Sigmoid colon (tissue), 6 donors: ENCODE measurements at regions not wholly inside any gene's neighbourhood (a gene's known extent, or its start where the extent isn't known, plus 50 kb on each side); places are given as distances from the start of the nearest gene placed in this dataset.
"Not testable (repeated sequence)": the region's sequence is repeated elsewhere in the genome, so short reads cannot be mapped to it uniquely, and the experiment has no call there.

Experiments used
- DNase-seq: peaks from one replicate; pipeline ENCODE4 v3.0.0-alpha.2; 2019
- H3K27ac ChIP-seq, 4 donors: fragments of 200-600 bp; sonication (generic); one replicate each; pipeline ENCODE4 v1.5.1; 2016 to 2019; ENCODE audit warnings: mild to moderate bottlenecking in 1 of 4
- H3K27me3 ChIP-seq, 3 donors: fragments of 200-600 bp; sonication (generic); one replicate each; pipeline ENCODE4 v1.5.1; 2019; ENCODE audit warnings: mild to moderate bottlenecking in 1 of 3
- H3K36me3 ChIP-seq, 4 donors: fragments of 200-600 bp; sonication (generic); one replicate each; pipeline ENCODE4 v1.5.1; 2016 to 2019
- H3K4me1 ChIP-seq, 4 donors: fragments of 200-600 bp; sonication (generic); one replicate each; pipeline ENCODE4 v1.5.1; 2017 to 2019
- H3K4me3 ChIP-seq, 4 donors: fragments of 200-600 bp; sonication (generic); one replicate each; pipeline ENCODE4 v1.5.1; 2017 to 2019; ENCODE audit warnings: mild to moderate bottlenecking in 2 of 4, moderate library complexity in 1 of 4
- H3K9me3 ChIP-seq, 4 donors: fragments of 200-600 bp in 3 of 4; sonication (generic) in 3 of 4; one replicate each; pipeline versions ENCODE4 v1.5.1 to v1.6.1; 2013 to 2019
- CTCF ChIP-seq, 4 experiments: fragments of 450-650 bp in 3 of 4; fragments of 200-600 bp in 1 of 4; IDR thresholded peaks; one replicate each; pipeline ENCODE4 v1.5.1; 2016 to 2019; ENCODE audit warnings: antibody characterized with exemption in 4 of 4, mild to moderate bottlenecking in 3 of 4, moderate library complexity in 2 of 4
- EP300 ChIP-seq, 4 donors: sonication (generic); formaldehyde crosslinking; IDR thresholded peaks; one replicate each; pipeline ENCODE4 v1.6.1; 2017; ENCODE audit warnings: antibody characterized with exemption in 4 of 4
- POLR2A ChIP-seq, 2 donors: fragments of 450-650 bp; IDR thresholded peaks; one replicate each; pipeline ENCODE4 v1.6.1; 2016; ENCODE audit warnings: antibody characterized with exemption in 2 of 2, mild to moderate bottlenecking in 2 of 2, moderate library complexity in 2 of 2
- POLR2AphosphoS5 ChIP-seq, 4 donors: sonication (generic); formaldehyde crosslinking; IDR thresholded peaks; one replicate each; pipeline ENCODE4 v1.6.1; 2017; ENCODE audit warnings: antibody characterized with exemption in 4 of 4
- WGBS, 2 donors: extraction: QIAGEN DNeasy Blood & Tissue Kit; methylation state at CpG; one replicate each; pipeline ENCODE4 v1.1.7; 2013; 5-methylcytosine and 5-hydroxymethylcytosine counted together
- intact Hi-C: fragments of 100-400 bp; cut with DNase I; formaldehyde crosslinking; loops from one replicate; pipeline ENCODE4 v1.15.1; 2023
- donor health status: healthy with polysubstance abuse.
- donor health status: healthy.

- 43 to 61% methylated on average over 3 of the region's 3 CpGs for WGBS, 2 donors
- DNase-seq: no peak
- no peaks in the 10 kb centered on the region for H3K4me1 ChIP-seq
- H3K4me3 ChIP-seq: no peak overlapping the region
- no peaks in the 10 kb centered on the region for H3K27me3 ChIP-seq
- H3K36me3 ChIP-seq: no peaks in the 10 kb centered on the region
- no peak for TF ChIP-seq POLR2AphosphoS5 (IDR thresholded peaks at IDR 0.05)
- TF ChIP-seq POLR2A (IDR thresholded peaks at IDR 0.05): no peak
- no peak for TF ChIP-seq EP300 (IDR thresholded peaks at IDR 0.05)
- no peak for TF ChIP-seq CTCF (IDR thresholded peaks at IDR 0.05)
- no peaks in the 10 kb centered on the region for H3K9me3 ChIP-seq
- intact Hi-C loops: no loop called here
- H3K27ac ChIP-seq: no peak overlapping the region
Measured at GRCh38 chrX:121755541-121755940, 708.1 kb downstream of the GLUD2 start.

- no peak for TF ChIP-seq CTCF (IDR thresholded peaks at IDR 0.05)
- TF ChIP-seq POLR2A (IDR thresholded peaks at IDR 0.05): no peak
- TF ChIP-seq EP300 (IDR thresholded peaks at IDR 0.05): no peak
- no peak for TF ChIP-seq POLR2AphosphoS5 (IDR thresholded peaks at IDR 0.05)
Measured at GRCh38 chrX:121761845-121762244, 714.4 kb downstream of the GLUD2 start.

GRCh38 chrX:121763671-121764070, 716.3 kb downstream of the GLUD2 start:
- DNase-seq: no peak
- H3K9me3 ChIP-seq: no peaks in the 10 kb centered on the region
- TF ChIP-seq POLR2A (IDR thresholded peaks at IDR 0.05) (no peak), POLR2AphosphoS5 (IDR thresholded peaks at IDR 0.05) (no peak), EP300 (IDR thresholded peaks at IDR 0.05) (no peak), CTCF (IDR thresholded peaks at IDR 0.05) (no peak)
- WGBS, 2 donors: 89 to 94% methylated on average over 4 of the region's 4 CpGs
- no peaks in the 10 kb centered on the region for H3K27me3 ChIP-seq
- intact Hi-C loops: no loop called here
- H3K4me3 ChIP-seq: no peak overlapping the region
- H3K27ac ChIP-seq: no peak overlapping the region
- no peaks in the 10 kb centered on the region for H3K4me1 ChIP-seq
- H3K36me3 ChIP-seq: no peaks in the 10 kb centered on the region

More at GRCh38 chrX:121761845-121762244, 714.4 kb downstream of the GLUD2 start:
- DNase-seq: no peak
- intact Hi-C loops: no loop called here
- no peak overlapping the region for H3K27ac ChIP-seq
- H3K27me3 ChIP-seq: no peaks in the 10 kb centered on the region
- no peaks in the 10 kb centered on the region for H3K9me3 ChIP-seq
- no peak overlapping the region for H3K4me3 ChIP-seq
- H3K4me1 ChIP-seq: no peaks in the 10 kb centered on the region
- WGBS, 2 donors: 78% methylated on average over 6 of the region's 6 CpGs
- no peaks in the 10 kb centered on the region for H3K36me3 ChIP-seq

GRCh38 chrX:121768210-121768609, 720.8 kb downstream of the GLUD2 start:
- DNase-seq, H3K36me3 ChIP-seq, H3K27me3 ChIP-seq, H3K9me3 ChIP-seq, H3K4me1 ChIP-seq, H3K4me3 ChIP-seq, intact Hi-C loops, H3K27ac ChIP-seq: not testable (repeated sequence)
- 85 to 89% methylated on average over 3 of the region's 3 CpGs for WGBS, 2 donors

GRCh38 chrX:121781991-121782390, 734.6 kb downstream of the GLUD2 start:
- no peaks in the 10 kb centered on the region for H3K4me1 ChIP-seq
- intact Hi-C loops: no loop called here
- H3K4me3 ChIP-seq: no peak overlapping the region
- H3K27me3 ChIP-seq: no peaks in the 10 kb centered on the region
- no peaks in the 10 kb centered on the region for H3K36me3 ChIP-seq
- no peaks in the 10 kb centered on the region for H3K9me3 ChIP-seq
- TF ChIP-seq POLR2AphosphoS5 (IDR thresholded peaks at IDR 0.05): no peak
- TF ChIP-seq EP300 (IDR thresholded peaks at IDR 0.05): no peak
- TF ChIP-seq CTCF (IDR thresholded peaks at IDR 0.05): no peak
- no peak for TF ChIP-seq POLR2A (IDR thresholded peaks at IDR 0.05)
- DNase-seq: no peak
- no peak overlapping the region for H3K27ac ChIP-seq
